ENCODE measurements at regions not wholly inside any gene's neighbourhood (a gene's known extent, or its start where the extent isn't known, plus 50 kb on each side); places are given as distances from the start of the nearest gene placed in this dataset.

- H3K4me2 ChIP-seq (ENCODE audit: low read length), result no peak overlapping the region
- no peak overlapping the region for H3K4me3 ChIP-seq (ENCODE audit: low read depth, low read length)
- peaks cover 75% of the 10 kb centered on the region for H3K4me1 ChIP-seq
- no peaks in the 10 kb centered on the region for H3K27me3 ChIP-seq (ENCODE audit: control insufficient read depth, insufficient read depth, low read length)
- no peak overlapping the region for H3K9ac ChIP-seq
- peak overlapping the region; percentile 99 for H3K27ac ChIP-seq
- H3K9me3 ChIP-seq (ENCODE audit: control insufficient read depth, low read length), result no peaks in the 10 kb centered on the region
- no peak for TF ChIP-seq CTCF (IDR thresholded peaks at IDR 0.05)
- peaks cover 2% of the 10 kb centered on the region for H3K79me2 ChIP-seq
- H2AFZ ChIP-seq, result no peak overlapping the region
- no peaks in the 10 kb centered on the region for H3K36me3 ChIP-seq (ENCODE audit: control insufficient read depth, insufficient read depth, low read length)
Measured at GRCh38 chr4:13986548-13986947, 359.0 kb upstream of the BOD1L1 start.

GRCh38 chr4:13988353-13989305 is 361.1 kb upstream of the BOD1L1 start:
- Histone ChIP-seq H2AFZ (no peak overlapping the region), H3K27me3 (ENCODE audit: control insufficient read depth, insufficient read depth, low read length) (no peaks in the 10 kb centered on the region), H3K9ac (peak overlapping the region; percentile 14), H3K79me2 (no peaks in the 10 kb centered on the region), H3K36me3 (ENCODE audit: control insufficient read depth, insufficient read depth, low read length) (no peaks in the 10 kb centered on the region), H3K9me3 (ENCODE audit: control insufficient read depth, low read length) (no peaks in the 10 kb centered on the region), H3K4me1 (peaks cover 78% of the 10 kb centered on the region), H3K4me3 (ENCODE audit: low read depth, low read length) (no peak overlapping the region), H3K4me2 (ENCODE audit: low read length) (peak overlapping the region; percentile 6), H3K27ac (peak overlapping the region; percentile 99)
- no peak for TF ChIP-seq CTCF (IDR thresholded peaks at IDR 0.05)

GRCh38 chr4:13989501-13989900 is 362.0 kb upstream of the BOD1L1 start:
- no peaks in the 10 kb centered on the region for H3K9me3 ChIP-seq (ENCODE audit: control insufficient read depth, low read length)
- no peak overlapping the region for H2AFZ ChIP-seq
- H3K79me2 ChIP-seq, result no peaks in the 10 kb centered on the region
- no peaks in the 10 kb centered on the region for H3K36me3 ChIP-seq (ENCODE audit: control insufficient read depth, insufficient read depth, low read length)
- H3K9ac ChIP-seq, result peak overlapping the region; percentile 14
- H3K4me2 ChIP-seq (ENCODE audit: low read length), result peak overlapping the region; percentile 28
- TF ChIP-seq CTCF (IDR thresholded peaks at IDR 0.05), result no peak
- peak overlapping the region; percentile 99 for H3K27ac ChIP-seq
- H3K4me3 ChIP-seq (ENCODE audit: low read depth, low read length), result no peak overlapping the region
- H3K27me3 ChIP-seq (ENCODE audit: control insufficient read depth, insufficient read depth, low read length), result no peaks in the 10 kb centered on the region
- peaks cover 79% of the 10 kb centered on the region for H3K4me1 ChIP-seq

- no peak for TF ChIP-seq CTCF (IDR thresholded peaks at IDR 0.05)
- H3K79me2 ChIP-seq, result no peaks in the 10 kb centered on the region
- H3K4me3 ChIP-seq (ENCODE audit: low read depth, low read length), result peak overlapping the region; percentile 44
Measured at GRCh38 chr4:13990596-13991589, 363.4 kb upstream of the BOD1L1 start.

More at GRCh38 chr4:13990596-13991589, 363.4 kb upstream of the BOD1L1 start:
- Histone ChIP-seq H3K4me2 (ENCODE audit: low read length) (peak overlapping the region; percentile 49), H3K9me3 (ENCODE audit: control insufficient read depth, low read length) (no peaks in the 10 kb centered on the region), H2AFZ (no peak overlapping the region), H3K9ac (no peak overlapping the region), H3K4me1 (peaks cover 67% of the 10 kb centered on the region), H3K27me3 (ENCODE audit: control insufficient read depth, insufficient read depth, low read length) (no peaks in the 10 kb centered on the region), H3K36me3 (ENCODE audit: control insufficient read depth, insufficient read depth, low read length) (no peaks in the 10 kb centered on the region), H3K27ac (peak overlapping the region; percentile 99)
